ENCODE measurements at regions not wholly inside any gene's neighbourhood (a gene's known extent, or its start where the extent isn't known, plus 50 kb on each side); places are given as distances from the start of the nearest gene placed in this dataset.

- H3K9me1 ChIP-seq (ENCODE audit: insufficient read depth, low read length): no peaks in the 10 kb centered on the region
- CTCF ChIA-PET: no interaction called here
- H3K14ac ChIP-seq (replicated peaks; ENCODE audit: low read depth, low read length): no peak overlapping the region
- H3K9me3 ChIP-seq (ENCODE audit: control insufficient read depth, insufficient read depth, low read length): no peaks in the 10 kb centered on the region; the same call in 1 of the 2 replicates
- H3K4me1 ChIP-seq (ENCODE audit: control insufficient read depth, insufficient read depth, low read length): no peaks in the 10 kb centered on the region
- H2AK5ac ChIP-seq (ENCODE audit: low read depth, low read length): no peak overlapping the region
- H3K27me3 ChIP-seq (ENCODE audit: control insufficient read depth, insufficient read depth, low read length): no peaks in the 10 kb centered on the region
- H3K36me3 ChIP-seq (ENCODE audit: control insufficient read depth, insufficient read depth, low read length): no peaks in the 10 kb centered on the region
- TF ChIP-seq CTCF (conservative IDR thresholded peaks at IDR 0.05; ENCODE audit: low read depth, low read length) (no peak), POLR2A (IDR thresholded peaks at IDR 0.05; ENCODE audit: low read depth, low read length) (no peak), RCOR1 (IDR thresholded peaks at IDR 0.05; ENCODE audit: insufficient replicate concordance, low read length) (no peak), CEBPB (IDR thresholded peaks at IDR 0.05; ENCODE audit: low read depth, low read length) (no peak), RFX5 (IDR thresholded peaks at IDR 0.05; ENCODE audit: low read depth, low read length) (no peak), NFE2L2 (IDR thresholded peaks at IDR 0.05; ENCODE audit: low read depth, low read length) (no peak), BHLHE40 (IDR thresholded peaks at IDR 0.05; ENCODE audit: low read depth, low read length) (no peak), SMC3 (IDR thresholded peaks at IDR 0.05; ENCODE audit: low read depth, low read length) (no peak), MAZ (IDR thresholded peaks at IDR 0.05; ENCODE audit: borderline replicate concordance, low read depth, low read length) (no peak), CHD1 (IDR thresholded peaks at IDR 0.05; ENCODE audit: low read depth, low read length) (no peak), MXI1 (IDR thresholded peaks at IDR 0.05; ENCODE audit: borderline replicate concordance, low read depth, low read length) (no peak)
- no peak overlapping the region for H3K56ac ChIP-seq (ENCODE audit: extremely low read depth, insufficient read depth, low read length)
- H2BK15ac ChIP-seq (ENCODE audit: low read depth, low read length): no peak overlapping the region
- no peak overlapping the region for H4K91ac ChIP-seq (ENCODE audit: insufficient read depth, low read depth, low read length)
- H3K4me3 ChIP-seq (ENCODE audit: insufficient read depth, low read depth, low read length): no peak overlapping the region
- BruUV-seq (replicated peaks): no TSS peak
- no peaks in the 10 kb centered on the region for H3K79me1 ChIP-seq (ENCODE audit: low read depth in 1 of 2, low read length in 2 of 2)
- H3K23ac ChIP-seq (ENCODE audit: low read depth, low read length): no peak overlapping the region
- no CpG with 5 or more reads among the region's 4 CpGs for WGBS, 2 experiments (ENCODE audit: extremely low coverage in 2 of 2, insufficient read length in 1 of 2)
- H2BK5ac ChIP-seq (ENCODE audit: low read depth, low read length, poor library complexity, severe bottlenecking): no peak overlapping the region
- peak; percentile 6 for DNase-seq
- H3K4ac ChIP-seq (ENCODE audit: low read depth, low read length): no peak overlapping the region
- H4K8ac ChIP-seq (ENCODE audit: low read depth in 2 of 2, low read length in 2 of 2): no peak overlapping the region
- H4K20me1 ChIP-seq (ENCODE audit: insufficient read depth, low read length): no peaks in the 10 kb centered on the region
- H4K5ac ChIP-seq (ENCODE audit: low read depth, low read length): no peak overlapping the region
- no peak overlapping the region for H2BK20ac ChIP-seq (ENCODE audit: low read depth, low read length)
- no peak overlapping the region for H2AFZ ChIP-seq (replicated peaks; ENCODE audit: low read length, poor library complexity)
- no peak overlapping the region for H2AK9ac ChIP-seq (replicated peaks; ENCODE audit: low read depth, low read length, poor library complexity)
- dilution Hi-C loops (cut with HindIII; ENCODE audit: low sequenced_read_pairs, unreplicated experiment): no loop called here
- ATAC-seq (ENCODE audit: low read depth): no peak
- no peak overlapping the region for H3K18ac ChIP-seq (ENCODE audit: low read depth, low read length)
- in situ Hi-C loops (cut with MboI; ENCODE audit: low sequenced_read_pairs): no loop called here
- POLR2A ChIA-PET (ENCODE audit: unreplicated experiment): no interaction called here
- H2BK120ac ChIP-seq (ENCODE audit: low read depth, low read length): no peak overlapping the region
- intact Hi-C loops (cut with micrococcal nuclease): no loop called here
- no peak overlapping the region for H3K27ac ChIP-seq (ENCODE audit: insufficient read depth, low read length)
- no peak overlapping the region for H3K9ac ChIP-seq (ENCODE audit: low read depth, low read length)
- no peak overlapping the region for H3K4me2 ChIP-seq (ENCODE audit: low read depth, low read length)
Observed at GRCh38 chr9:28264368-28264767, 691.1 kb upstream of the C9orf72 start.
